ENCODE measurements at regions not wholly inside any gene's neighbourhood (a gene's known extent, or its start where the extent isn't known, plus 50 kb on each side); places are given as distances from the start of the nearest gene placed in this dataset.

DNA sequence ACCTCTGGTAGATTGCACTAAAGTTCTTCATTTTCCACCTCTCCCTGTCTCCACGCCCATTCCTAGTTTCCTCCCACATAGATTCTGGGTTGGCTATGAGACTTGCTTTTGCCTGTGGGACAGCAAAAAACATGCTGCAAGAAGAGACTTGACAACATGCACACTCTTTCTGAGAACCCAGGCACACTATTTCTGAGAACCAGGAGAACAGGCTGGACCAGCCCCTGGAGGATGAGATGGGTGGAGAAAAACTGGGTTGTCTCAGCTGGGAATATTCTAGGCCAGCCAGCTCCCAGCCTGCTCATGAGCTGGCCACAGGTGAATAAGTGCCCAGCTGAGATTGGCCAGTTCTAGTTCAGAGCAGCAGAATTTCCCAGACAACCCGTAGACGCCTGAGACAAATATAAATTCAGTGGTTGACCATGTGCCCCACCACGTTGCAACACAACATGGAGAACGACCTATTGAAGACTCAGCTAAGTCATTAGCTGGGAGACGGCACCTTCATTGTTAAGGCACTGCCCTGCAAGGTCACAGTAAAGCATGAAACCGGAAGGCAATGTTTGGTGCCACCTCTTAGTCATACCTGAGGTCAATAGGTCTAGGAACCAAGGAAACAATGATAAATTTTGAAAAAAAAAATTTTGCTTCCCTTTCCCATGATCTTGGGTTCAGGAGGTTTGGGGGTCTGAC, 92.7 kb upstream of the AKR1E2 start:
- WGBS (ENCODE audit: insufficient coverage) = 89% methylated on average over 7 of the region's 7 CpGs
- DNase-seq (no peak), ATAC-seq (no peak)
- no peaks in the 10 kb centered on the region for H3K27me3 ChIP-seq (ENCODE audit: control insufficient read depth, insufficient read depth, low read length)
- no peaks in the 10 kb centered on the region for H3K9me3 Mint-ChIP-seq
- H3K36me3 Mint-ChIP-seq = no peaks in the 10 kb centered on the region
- no peak overlapping the region for H3K4me3 ChIP-seq (ENCODE audit: low read length)
- H3K4me1 Mint-ChIP-seq = no peaks in the 10 kb centered on the region
- intact Hi-C loops (cut with micrococcal nuclease) = no loop called here
- no peaks in the 10 kb centered on the region for H3K9me3 ChIP-seq (ENCODE audit: control insufficient read depth, insufficient read depth, low read length)
- TF ChIP-seq, protein P1, sequence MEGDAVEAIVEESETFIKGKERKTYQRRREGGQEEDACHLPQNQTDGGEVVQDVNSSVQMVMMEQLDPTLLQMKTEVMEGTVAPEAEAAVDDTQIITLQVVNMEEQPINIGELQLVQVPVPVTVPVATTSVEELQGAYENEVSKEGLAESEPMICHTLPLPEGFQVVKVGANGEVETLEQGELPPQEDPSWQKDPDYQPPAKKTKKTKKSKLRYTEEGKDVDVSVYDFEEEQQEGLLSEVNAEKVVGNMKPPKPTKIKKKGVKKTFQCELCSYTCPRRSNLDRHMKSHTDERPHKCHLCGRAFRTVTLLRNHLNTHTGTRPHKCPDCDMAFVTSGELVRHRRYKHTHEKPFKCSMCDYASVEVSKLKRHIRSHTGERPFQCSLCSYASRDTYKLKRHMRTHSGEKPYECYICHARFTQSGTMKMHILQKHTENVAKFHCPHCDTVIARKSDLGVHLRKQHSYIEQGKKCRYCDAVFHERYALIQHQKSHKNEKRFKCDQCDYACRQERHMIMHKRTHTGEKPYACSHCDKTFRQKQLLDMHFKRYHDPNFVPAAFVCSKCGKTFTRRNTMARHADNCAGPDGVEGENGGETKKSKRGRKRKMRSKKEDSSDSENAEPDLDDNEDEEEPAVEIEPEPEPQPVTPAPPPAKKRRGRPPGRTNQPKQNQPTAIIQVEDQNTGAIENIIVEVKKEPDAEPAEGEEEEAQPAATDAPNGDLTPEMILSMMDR (IDR thresholded peaks at IDR 0.05) = no peak
- H3K27me3 Mint-ChIP-seq (ENCODE audit: low read depth in 2 of 2) = peaks cover 13 to 23% of the 10 kb centered on the region in 2 donors
- no peak overlapping the region for H3K27ac ChIP-seq (ENCODE audit: low read length)
- no peak overlapping the region for H3K4me3 Mint-ChIP-seq
- H3K27ac Mint-ChIP-seq = no peak overlapping the region
- H3K36me3 ChIP-seq (ENCODE audit: control insufficient read depth, insufficient read depth, low read length) = no peaks in the 10 kb centered on the region
- no peaks in the 10 kb centered on the region for H3K4me1 ChIP-seq (ENCODE audit: control insufficient read depth, insufficient read depth, low read length)

DNA sequence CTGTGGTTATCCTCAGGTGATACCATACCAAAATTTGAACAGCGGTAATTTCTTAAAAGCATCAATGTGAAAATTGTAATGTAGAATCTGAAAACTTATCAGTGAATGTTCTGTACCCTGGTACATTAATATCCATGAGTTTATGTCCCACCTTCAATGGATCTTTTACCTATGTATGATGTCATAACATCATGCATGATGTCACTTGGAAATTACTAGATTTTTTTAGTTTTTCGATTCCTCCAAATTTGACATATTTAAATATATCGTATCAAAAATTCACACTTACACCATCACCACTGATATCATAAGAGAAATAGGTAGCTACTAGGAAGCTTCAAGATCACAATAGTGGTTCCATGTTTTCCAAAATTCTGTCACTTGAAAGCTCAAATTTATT, 95.0 kb upstream of the AKR1E2 start:
- Histone ChIP-seq H3K4me1 (ENCODE audit: control insufficient read depth, insufficient read depth, low read length) (no peaks in the 10 kb centered on the region), H3K36me3 (ENCODE audit: control insufficient read depth, insufficient read depth, low read length) (no peaks in the 10 kb centered on the region), H3K9me3 (ENCODE audit: control insufficient read depth, insufficient read depth, low read length) (no peaks in the 10 kb centered on the region), H3K4me3 (ENCODE audit: low read length) (no peak overlapping the region), H3K27me3 (ENCODE audit: control insufficient read depth, insufficient read depth, low read length) (no peaks in the 10 kb centered on the region), H3K27ac (ENCODE audit: low read length) (no peak overlapping the region)
- WGBS (ENCODE audit: insufficient coverage) = 100% methylated on average over 1 of the region's 3 CpGs
- DNase-seq (no peak), ATAC-seq (no peak)
- H3K27ac Mint-ChIP-seq = no peak overlapping the region
- H3K9me3 Mint-ChIP-seq = no peaks in the 10 kb centered on the region
- TF ChIP-seq, protein P1 (IDR thresholded peaks at IDR 0.05) = no peak
- peaks cover 8 to 21% of the 10 kb centered on the region in 2 donors for H3K27me3 Mint-ChIP-seq (ENCODE audit: low read depth in 2 of 2)
- H3K36me3 Mint-ChIP-seq = no peaks in the 10 kb centered on the region
- no peaks in the 10 kb centered on the region for H3K4me1 Mint-ChIP-seq
- H3K4me3 Mint-ChIP-seq = no peak overlapping the region
- intact Hi-C loops (cut with micrococcal nuclease) = no loop called here

DNA sequence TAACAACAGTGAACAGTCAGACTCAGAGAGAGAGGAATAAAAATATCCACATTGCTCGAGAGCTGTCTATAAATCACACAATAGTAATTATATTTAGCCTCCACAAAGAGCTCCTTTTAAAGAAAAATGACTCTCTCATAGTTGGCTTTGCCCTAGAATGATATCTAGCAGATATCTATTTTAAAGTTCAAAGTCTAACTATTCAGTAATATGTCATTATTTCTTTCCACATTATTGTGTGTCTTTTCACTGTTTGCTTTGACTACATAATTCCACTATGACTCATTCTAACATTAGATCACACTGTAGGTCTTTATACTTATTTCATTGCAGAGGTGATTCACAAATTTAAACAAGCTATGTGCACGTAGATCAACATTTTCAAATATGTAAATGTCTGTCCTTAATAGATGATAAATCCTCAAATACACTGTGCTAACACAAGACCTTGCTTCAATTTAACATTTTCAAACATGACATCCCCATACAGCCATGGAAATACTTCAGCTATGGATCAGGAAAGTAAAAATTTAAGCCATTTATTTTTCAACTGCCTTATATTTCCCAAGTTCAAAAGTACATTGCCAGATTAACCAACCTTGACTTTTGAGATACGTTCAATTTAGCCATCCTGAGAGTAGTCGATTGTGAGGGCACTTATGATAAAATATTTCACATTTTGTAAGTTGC, 99.9 kb upstream of the AKR1E2 start:
- Mint-ChIP-seq H3K36me3 (no peaks in the 10 kb centered on the region), H3K9me3 (no peaks in the 10 kb centered on the region), H3K4me1 (no peaks in the 10 kb centered on the region), H3K4me3 (no peak overlapping the region), H3K27me3 (ENCODE audit: low read depth in 2 of 2) (peaks cover 15 to 18% of the 10 kb centered on the region in 2 donors), H3K27ac (no peak overlapping the region)
- Histone ChIP-seq H3K27ac (ENCODE audit: low read length) (no peak overlapping the region), H3K4me3 (ENCODE audit: low read length) (no peak overlapping the region), H3K4me1 (ENCODE audit: control insufficient read depth, insufficient read depth, low read length) (no peaks in the 10 kb centered on the region), H3K9me3 (ENCODE audit: control insufficient read depth, insufficient read depth, low read length) (no peaks in the 10 kb centered on the region), H3K27me3 (ENCODE audit: control insufficient read depth, insufficient read depth, low read length) (no peaks in the 10 kb centered on the region), H3K36me3 (ENCODE audit: control insufficient read depth, insufficient read depth, low read length) (no peaks in the 10 kb centered on the region)
- WGBS (ENCODE audit: insufficient coverage) = 57% methylated on average over 1 of the region's 4 CpGs
- intact Hi-C loops (cut with micrococcal nuclease) = no loop called here
- DNase-seq = no peak
- no peak for ATAC-seq
- TF ChIP-seq, protein P1 (IDR thresholded peaks at IDR 0.05) = no peak

Measured in natural killer cell (primary cell).